Osteocyte (in vitro differentiated cells): ENCODE measurements at regions not wholly inside any gene's neighbourhood (a gene's known extent, or its start where the extent isn't known, plus 50 kb on each side); places are given as distances from the start of the nearest gene placed in this dataset.

Experiments
- DNase-seq: peaks from one replicate; pipeline ENCODE4 v3.0.0; 2021; ENCODE audit warnings: mixed read lengths; ENCODE audit not compliant: unreplicated experiment; ENCODE audit errors: extremely low spot score
- H3K27ac Mint-ChIP-seq: one replicate; pipeline ENCODE4 v1.8.0; 2021; ENCODE audit warnings: mild to moderate bottlenecking, mixed read lengths; ENCODE audit not compliant: unreplicated experiment
- H3K27me3 Mint-ChIP-seq: one replicate; pipeline ENCODE4 v1.8.0; 2021; ENCODE audit warnings: mixed read lengths; ENCODE audit not compliant: unreplicated experiment
- H3K36me3 Mint-ChIP-seq: one replicate; pipeline ENCODE4 v1.8.0; 2021; ENCODE audit warnings: mixed read lengths; ENCODE audit not compliant: unreplicated experiment
- H3K4me1 Mint-ChIP-seq: one replicate; pipeline ENCODE4 v1.8.0; 2021; ENCODE audit warnings: mixed read lengths; ENCODE audit not compliant: unreplicated experiment
- H3K4me3 Mint-ChIP-seq: one replicate; pipeline ENCODE4 v1.8.0; 2021; ENCODE audit warnings: mild to moderate bottlenecking, moderate library complexity, mixed read lengths; ENCODE audit not compliant: unreplicated experiment
- H3K9me3 Mint-ChIP-seq: one replicate; pipeline ENCODE4 v1.8.0; 2021; ENCODE audit warnings: mixed read lengths; ENCODE audit not compliant: unreplicated experiment
- TF ChIP-seq, protein P1 (sequence below): fragments of 200-600 bp; sonication (generic); IDR thresholded peaks from 2 replicates; pipeline ENCODE4 v1.5.0; 2021; ENCODE audit warnings: antibody characterized with exemption, mild to moderate bottlenecking, moderate library complexity

DNA sequence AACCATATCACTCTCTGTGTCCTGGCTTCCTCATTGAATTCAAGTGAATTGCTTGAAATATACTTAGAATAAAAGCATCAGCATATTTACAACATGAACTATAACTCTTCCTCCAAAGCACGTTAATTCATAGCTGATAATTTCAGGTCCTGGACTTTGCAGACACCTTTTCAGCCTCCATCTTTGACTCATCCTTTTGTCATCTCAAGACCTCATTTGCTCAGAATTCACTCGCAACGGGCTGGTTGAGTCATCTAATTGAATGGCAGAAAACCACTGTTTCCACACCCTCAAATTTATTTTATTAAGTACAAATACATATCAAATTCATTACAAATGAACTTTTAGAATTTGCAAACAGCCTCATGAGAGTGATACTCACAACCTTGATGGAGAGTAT, 545.7 kb downstream of the GATA3 start:
- no peak for DNase-seq

DNA sequence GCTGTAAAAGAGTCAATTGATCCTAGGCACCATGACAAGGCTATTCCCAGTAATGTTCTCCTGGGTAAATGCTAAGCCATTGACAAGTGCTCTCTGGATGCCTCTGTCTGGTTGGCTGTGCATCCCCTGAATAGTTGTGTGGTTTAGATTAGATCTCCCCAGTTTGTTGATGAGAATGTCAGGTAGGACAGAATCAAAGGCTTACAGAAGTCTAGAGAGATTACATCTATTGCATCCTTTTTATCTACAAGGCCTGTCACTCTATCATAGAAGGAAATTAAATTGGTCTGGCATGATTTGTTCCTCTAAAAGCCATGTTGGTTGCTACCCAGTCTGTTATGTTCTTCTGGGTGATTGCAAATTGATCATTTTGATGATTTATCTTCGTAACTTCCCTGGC, 548.3 kb downstream of the GATA3 start:
- no peaks in the 10 kb centered on the region for H3K36me3 Mint-ChIP-seq
- no peak overlapping the region for H3K4me3 Mint-ChIP-seq
- H3K4me1 Mint-ChIP-seq, result no peaks in the 10 kb centered on the region
- H3K27ac Mint-ChIP-seq, result no peak overlapping the region
- TF ChIP-seq, protein P1, sequence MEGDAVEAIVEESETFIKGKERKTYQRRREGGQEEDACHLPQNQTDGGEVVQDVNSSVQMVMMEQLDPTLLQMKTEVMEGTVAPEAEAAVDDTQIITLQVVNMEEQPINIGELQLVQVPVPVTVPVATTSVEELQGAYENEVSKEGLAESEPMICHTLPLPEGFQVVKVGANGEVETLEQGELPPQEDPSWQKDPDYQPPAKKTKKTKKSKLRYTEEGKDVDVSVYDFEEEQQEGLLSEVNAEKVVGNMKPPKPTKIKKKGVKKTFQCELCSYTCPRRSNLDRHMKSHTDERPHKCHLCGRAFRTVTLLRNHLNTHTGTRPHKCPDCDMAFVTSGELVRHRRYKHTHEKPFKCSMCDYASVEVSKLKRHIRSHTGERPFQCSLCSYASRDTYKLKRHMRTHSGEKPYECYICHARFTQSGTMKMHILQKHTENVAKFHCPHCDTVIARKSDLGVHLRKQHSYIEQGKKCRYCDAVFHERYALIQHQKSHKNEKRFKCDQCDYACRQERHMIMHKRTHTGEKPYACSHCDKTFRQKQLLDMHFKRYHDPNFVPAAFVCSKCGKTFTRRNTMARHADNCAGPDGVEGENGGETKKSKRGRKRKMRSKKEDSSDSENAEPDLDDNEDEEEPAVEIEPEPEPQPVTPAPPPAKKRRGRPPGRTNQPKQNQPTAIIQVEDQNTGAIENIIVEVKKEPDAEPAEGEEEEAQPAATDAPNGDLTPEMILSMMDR, result no peak
- no peaks in the 10 kb centered on the region for H3K27me3 Mint-ChIP-seq
- peaks cover 48% of the 10 kb centered on the region for H3K9me3 Mint-ChIP-seq
- no peak for DNase-seq

More for the DNA sequence above, 545.7 kb downstream of the GATA3 start:
- Mint-ChIP-seq H3K4me3 (no peak overlapping the region), H3K27me3 (no peaks in the 10 kb centered on the region), H3K27ac (no peak overlapping the region), H3K36me3 (no peaks in the 10 kb centered on the region), H3K4me1 (no peaks in the 10 kb centered on the region), H3K9me3 (peaks cover 43% of the 10 kb centered on the region)
- TF ChIP-seq, protein P1, result no peak

DNA sequence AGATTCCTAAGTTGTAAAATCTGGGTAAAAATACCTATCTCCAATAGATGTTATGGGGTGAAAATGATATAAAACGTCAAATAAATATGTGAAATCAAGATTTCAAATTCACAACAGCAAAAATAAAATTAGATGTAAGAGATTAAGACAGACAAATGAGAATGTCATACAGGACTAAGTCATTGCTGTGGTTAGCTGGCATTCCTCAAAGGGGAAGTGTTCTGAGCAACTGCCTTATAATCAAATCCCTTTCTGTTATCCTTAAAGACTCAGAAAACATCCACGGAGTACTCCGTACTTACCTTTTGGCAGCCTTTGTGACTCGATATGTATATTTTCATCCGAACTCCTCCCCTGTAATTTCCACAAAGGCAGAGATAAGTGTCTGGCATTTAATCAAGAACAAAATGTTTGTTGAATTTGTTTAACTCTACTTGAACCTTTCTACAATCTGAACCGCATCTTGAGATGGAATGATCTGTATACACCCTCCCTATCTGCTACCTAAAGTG, 559.6 kb downstream of the GATA3 start:
- H3K27ac Mint-ChIP-seq, result no peak overlapping the region

DNA sequence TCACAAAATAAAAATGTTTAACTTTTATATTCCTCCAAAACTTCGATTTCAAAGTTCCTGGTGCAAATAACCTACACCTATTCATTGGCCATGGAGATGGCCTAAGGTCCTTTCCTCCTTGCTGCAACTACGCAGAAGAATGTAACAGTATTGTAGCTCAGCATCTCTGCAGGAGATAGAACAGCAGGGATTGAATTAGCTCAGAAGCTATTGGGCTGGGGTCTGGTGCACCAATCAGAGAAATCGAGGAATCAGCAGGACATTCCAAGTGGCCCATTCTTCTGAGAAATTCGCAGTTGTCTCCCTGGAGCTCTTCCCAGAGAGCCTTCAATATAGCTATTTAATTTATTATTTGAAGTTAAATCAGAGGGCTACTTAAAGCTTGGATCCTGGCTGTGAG, 560.6 kb downstream of the GATA3 start:
- DNase-seq, result no peak
- Mint-ChIP-seq H3K27ac (no peak overlapping the region), H3K4me1 (no peaks in the 10 kb centered on the region), H3K27me3 (no peaks in the 10 kb centered on the region), H3K4me3 (no peak overlapping the region), H3K36me3 (no peaks in the 10 kb centered on the region), H3K9me3 (peaks cover 47% of the 10 kb centered on the region)
- TF ChIP-seq, protein P1, result no peak

More for the DNA sequence above, 559.6 kb downstream of the GATA3 start:
- no peak for DNase-seq
- Mint-ChIP-seq H3K9me3 (peaks cover 46% of the 10 kb centered on the region), H3K36me3 (no peaks in the 10 kb centered on the region), H3K4me1 (no peaks in the 10 kb centered on the region), H3K4me3 (no peak overlapping the region), H3K27me3 (no peaks in the 10 kb centered on the region)
- TF ChIP-seq, protein P1, result no peak

DNA sequence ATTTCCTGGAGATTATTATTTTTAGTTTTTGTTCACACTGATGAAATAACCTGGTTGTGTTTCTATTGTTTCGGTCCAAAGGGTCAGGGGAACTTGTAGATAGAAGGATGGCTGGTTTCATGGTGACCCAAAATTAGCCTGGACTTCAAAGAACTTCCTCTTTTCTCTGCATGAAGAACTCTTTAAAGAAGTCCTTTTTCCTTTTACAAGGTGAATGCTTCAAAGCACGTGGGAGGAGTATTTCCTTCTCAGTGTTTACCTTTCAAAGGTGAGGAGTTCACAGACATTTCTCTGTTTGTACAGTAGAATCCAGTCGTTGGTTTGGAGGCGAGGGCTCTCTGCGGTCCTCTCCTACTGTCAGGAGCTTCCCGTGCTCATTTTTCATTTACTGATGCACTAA, 561.7 kb downstream of the GATA3 start:
- no peak overlapping the region for H3K27ac Mint-ChIP-seq
- no peaks in the 10 kb centered on the region for H3K27me3 Mint-ChIP-seq
- no peaks in the 10 kb centered on the region for H3K36me3 Mint-ChIP-seq
- no peak for DNase-seq
- H3K9me3 Mint-ChIP-seq, result peaks cover 41% of the 10 kb centered on the region
- TF ChIP-seq, protein P1, result no peak
- no peak overlapping the region for H3K4me3 Mint-ChIP-seq
- no peaks in the 10 kb centered on the region for H3K4me1 Mint-ChIP-seq
